ENCODE measurements at regions not wholly inside any gene's neighbourhood (a gene's known extent, or its start where the extent isn't known, plus 50 kb on each side); places are given as distances from the start of the nearest gene placed in this dataset.

DNA sequence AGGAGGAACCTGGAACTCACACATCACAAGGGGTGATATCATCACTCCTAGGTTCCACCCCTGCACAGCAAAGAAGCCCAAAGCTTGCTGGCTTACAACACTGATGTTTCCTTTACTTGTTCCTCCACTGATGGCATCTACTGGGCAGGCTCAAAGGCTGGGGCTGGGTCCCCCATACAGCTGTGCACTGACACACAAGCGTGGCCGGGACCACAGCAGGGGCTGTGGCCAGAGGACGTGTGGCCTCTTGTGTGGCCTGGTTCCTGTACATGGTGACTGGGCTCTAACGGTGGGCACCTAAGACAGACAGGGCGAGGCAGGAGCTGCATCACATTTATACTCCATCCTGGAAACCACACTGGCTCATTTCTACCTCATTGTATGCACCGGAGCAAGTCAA is 264.4 kb upstream of the FOXF1 start:
- TF ChIP-seq, protein P1, sequence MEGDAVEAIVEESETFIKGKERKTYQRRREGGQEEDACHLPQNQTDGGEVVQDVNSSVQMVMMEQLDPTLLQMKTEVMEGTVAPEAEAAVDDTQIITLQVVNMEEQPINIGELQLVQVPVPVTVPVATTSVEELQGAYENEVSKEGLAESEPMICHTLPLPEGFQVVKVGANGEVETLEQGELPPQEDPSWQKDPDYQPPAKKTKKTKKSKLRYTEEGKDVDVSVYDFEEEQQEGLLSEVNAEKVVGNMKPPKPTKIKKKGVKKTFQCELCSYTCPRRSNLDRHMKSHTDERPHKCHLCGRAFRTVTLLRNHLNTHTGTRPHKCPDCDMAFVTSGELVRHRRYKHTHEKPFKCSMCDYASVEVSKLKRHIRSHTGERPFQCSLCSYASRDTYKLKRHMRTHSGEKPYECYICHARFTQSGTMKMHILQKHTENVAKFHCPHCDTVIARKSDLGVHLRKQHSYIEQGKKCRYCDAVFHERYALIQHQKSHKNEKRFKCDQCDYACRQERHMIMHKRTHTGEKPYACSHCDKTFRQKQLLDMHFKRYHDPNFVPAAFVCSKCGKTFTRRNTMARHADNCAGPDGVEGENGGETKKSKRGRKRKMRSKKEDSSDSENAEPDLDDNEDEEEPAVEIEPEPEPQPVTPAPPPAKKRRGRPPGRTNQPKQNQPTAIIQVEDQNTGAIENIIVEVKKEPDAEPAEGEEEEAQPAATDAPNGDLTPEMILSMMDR (IDR thresholded peaks at IDR 0.05), result no peak
- no peak for TF ChIP-seq POLR2A (IDR thresholded peaks at IDR 0.05)
